H9 (cell line): ENCODE measurements at regions not wholly inside any gene's neighbourhood (a gene's known extent, or its start where the extent isn't known, plus 50 kb on each side); places are given as distances from the start of the nearest gene placed in this dataset.

Experiments
- DNase-seq: peaks from one replicate; pipeline ENCODE4 v3.0.0-alpha.2; 2017
- H2AFZ ChIP-seq: one replicate; pipeline ENCODE4 v1.6.1; 2013; ENCODE audit warnings: mild to moderate bottlenecking, low read length, control low read depth, moderate library complexity
- H2AK5ac ChIP-seq: 2 replicates; pipeline ENCODE4 v1.6.1; 2013; ENCODE audit warnings: low read length, control low read depth, mixed read lengths; ENCODE audit not compliant: insufficient read length
- H2BK120ac ChIP-seq: one replicate; pipeline ENCODE4 v1.6.1; 2013; ENCODE audit warnings: low read depth, mild to moderate bottlenecking, low read length, control low read depth, inconsistent platforms; ENCODE audit not compliant: poor library complexity, severe bottlenecking
- H2BK12ac ChIP-seq: 2 replicates; pipeline ENCODE4 v1.6.1; 2013; ENCODE audit warnings: low read length, control low read depth, mixed read lengths, low read depth; ENCODE audit not compliant: insufficient read length
- H2BK15ac ChIP-seq: 2 replicates; pipeline ENCODE4 v1.6.1; 2013; ENCODE audit warnings: low read depth, low read length, control low read depth
- H2BK20ac ChIP-seq: one replicate; pipeline ENCODE4 v1.6.1; 2013; ENCODE audit warnings: low read depth, mild to moderate bottlenecking, low read length, control low read depth, inconsistent platforms; ENCODE audit not compliant: poor library complexity, severe bottlenecking
- H2BK5ac ChIP-seq: 2 replicates; pipeline ENCODE4 v1.6.1; 2013; ENCODE audit warnings: low read length, control low read depth, mixed read lengths; ENCODE audit not compliant: insufficient read length
- H3K14ac ChIP-seq: 2 replicates; pipeline ENCODE4 v1.6.1; 2013; ENCODE audit warnings: low read length, control low read depth; ENCODE audit not compliant: insufficient read depth
- H3K18ac ChIP-seq: 2 replicates; pipeline ENCODE4 v1.6.1; 2013; ENCODE audit warnings: low read depth, mild to moderate bottlenecking, mixed read lengths, low read length, control low read depth; ENCODE audit not compliant: insufficient read length
- H3K23ac ChIP-seq: 2 replicates; pipeline ENCODE4 v1.6.1; 2013; ENCODE audit warnings: low read length, control low read depth, mixed read lengths, low read depth; ENCODE audit not compliant: insufficient read length
- H3K23me2 ChIP-seq: 2 replicates; pipeline ENCODE4 v1.6.1; 2013; ENCODE audit warnings: low read depth, mild to moderate bottlenecking, mixed read lengths, low read length, control low read depth; ENCODE audit not compliant: insufficient read length, poor library complexity, severe bottlenecking
- H3K27ac ChIP-seq: 2 replicates; pipeline ENCODE4 v1.5.1; 2013; ENCODE audit warnings: low read length, control low read depth, mixed read lengths, low read depth; ENCODE audit not compliant: insufficient read length
- H3K27me3 ChIP-seq: 2 replicates; pipeline ENCODE4 v1.6.1; 2013; ENCODE audit warnings: low read length, control low read depth, inconsistent platforms; ENCODE audit not compliant: insufficient read depth
- H3K4ac ChIP-seq: 2 replicates; pipeline ENCODE4 v1.6.1; 2013; ENCODE audit warnings: low read depth, mild to moderate bottlenecking, control low read depth, inconsistent platforms, low read length, moderate library complexity
- H3K4me1 ChIP-seq: 2 replicates; pipeline ENCODE4 v1.6.1; 2013; ENCODE audit warnings: low read length, control low read depth, inconsistent platforms; ENCODE audit not compliant: insufficient read depth
- H3K4me2 ChIP-seq: 2 replicates; pipeline ENCODE4 v1.6.1; 2013; ENCODE audit warnings: low read length, control low read depth, mixed read lengths; ENCODE audit not compliant: insufficient read length, insufficient read depth
- H3K56ac ChIP-seq: 2 replicates; pipeline ENCODE4 v1.6.1; 2013; ENCODE audit warnings: low read depth, mild to moderate bottlenecking, mixed read lengths, low read length, control low read depth; ENCODE audit not compliant: insufficient read length
- H3K79me1 ChIP-seq: 2 replicates; pipeline ENCODE4 v1.6.1; 2013; ENCODE audit warnings: low read depth, mild to moderate bottlenecking, moderate library complexity, low read length, control low read depth, inconsistent platforms; ENCODE audit not compliant: insufficient read depth, poor library complexity, severe bottlenecking
- H3K79me2 ChIP-seq: 2 replicates; pipeline ENCODE4 v1.6.1; 2013; ENCODE audit warnings: low read length, control low read depth, inconsistent platforms; ENCODE audit not compliant: insufficient read depth
- H3K9ac ChIP-seq: 2 replicates; pipeline ENCODE4 v1.6.1; 2013; ENCODE audit warnings: low read length, control low read depth, mixed read lengths; ENCODE audit not compliant: insufficient read length; ENCODE audit errors: extremely low read depth
- H3K9me3 ChIP-seq: one replicate; pipeline ENCODE4 v1.6.1; 2013; ENCODE audit warnings: low read depth, low read length, inconsistent platforms; ENCODE audit not compliant: control insufficient read depth
- H3T11ph ChIP-seq: one replicate; pipeline ENCODE4 v1.6.1; 2013; ENCODE audit warnings: mild to moderate bottlenecking, low read length, control low read depth, inconsistent platforms
- H4K20me1 ChIP-seq: one replicate; pipeline ENCODE4 v1.6.1; 2013; ENCODE audit not compliant: control insufficient read depth, insufficient read length, insufficient read depth
- H4K5ac ChIP-seq: 2 replicates; pipeline ENCODE4 v1.6.1; 2013; ENCODE audit warnings: low read depth, mild to moderate bottlenecking, mixed read lengths, low read length, control low read depth; ENCODE audit not compliant: insufficient read length
- H4K8ac ChIP-seq: replicated peaks from 2 replicates; pipeline ENCODE4 v1.6.1; 2013; ENCODE audit warnings: low read length, control low read depth, mixed read lengths, low read depth; ENCODE audit not compliant: insufficient read length
- H4K91ac ChIP-seq: 2 replicates; pipeline ENCODE4 v1.6.1; 2013; ENCODE audit warnings: low read depth, mild to moderate bottlenecking, moderate library complexity, mixed read lengths, low read length, control low read depth; ENCODE audit not compliant: insufficient read length
- H3K27ac Mint-ChIP-seq, 3 experiments: 2 replicates in 2 of 3; 3 replicates in 1 of 3; pipeline ENCODE4 v1.8.0; 2020 to 2021; ENCODE audit warnings: mixed read lengths in 3 of 3, mild to moderate bottlenecking in 1 of 3, moderate library complexity in 1 of 3
- H3K27me3 Mint-ChIP-seq: 2 replicates; pipeline ENCODE4 v1.8.0; 2021; ENCODE audit warnings: low read depth, mild to moderate bottlenecking, moderate library complexity, mixed read lengths
- H3K36me3 Mint-ChIP-seq, 3 experiments: 2 replicates in 2 of 3; 3 replicates in 1 of 3; pipeline ENCODE4 v1.8.0; 2020 to 2021; ENCODE audit warnings: low read depth in 3 of 3, mixed read lengths in 3 of 3; ENCODE audit not compliant: insufficient read depth in 1 of 3
- H3K4me1 Mint-ChIP-seq, 2 experiments: 2 replicates each; pipeline ENCODE4 v1.8.0; 2020; ENCODE audit warnings: mixed read lengths in 2 of 2
- H3K4me3 Mint-ChIP-seq, 2 experiments: 2 replicates in 1 of 2; 3 replicates in 1 of 2; pipeline ENCODE4 v1.8.0; 2020 to 2021; ENCODE audit warnings: mild to moderate bottlenecking in 2 of 2, mixed read lengths in 2 of 2, moderate library complexity in 1 of 2
- H3K9me3 Mint-ChIP-seq, 2 experiments: 2 replicates in 1 of 2; 3 replicates in 1 of 2; pipeline ENCODE4 v1.8.0; 2020; ENCODE audit warnings: mild to moderate bottlenecking in 2 of 2, mixed read lengths in 2 of 2, moderate library complexity in 1 of 2
- CTCF ChIP-seq: fragments of 200-600 bp; sonication (generic); conservative IDR thresholded peaks from 3 replicates; pipeline ENCODE4 v1.8.0; 2021; ENCODE audit warnings: antibody characterized with exemption, mild to moderate bottlenecking
- WGBS: extraction: QIAGEN DNeasy Blood & Tissue Kit; methylation state at CpG from one replicate; pipeline ENCODE4 v1.1.7; 2013; ENCODE audit warnings: missing lambda C conversion rate, low lambda C conversion rate, mixed read lengths; ENCODE audit not compliant: insufficient read length; ENCODE audit errors: extremely low coverage; 5-methylcytosine and 5-hydroxymethylcytosine counted together

GRCh38 chr12:5247144-5247543, 184.8 kb upstream of the NTF3 start:
- TF ChIP-seq CTCF, result no peak
- Histone ChIP-seq H4K20me1 (no peaks in the 10 kb centered on the region), H3K4ac (no peak overlapping the region), H4K91ac (no peak overlapping the region), H2AFZ (no peak overlapping the region), H3K56ac (no peak overlapping the region), H3K9me3 (no peaks in the 10 kb centered on the region), H3K23me2 (no peaks in the 10 kb centered on the region), H3K79me1 (no peaks in the 10 kb centered on the region), H2BK120ac (no peak overlapping the region), H2BK12ac (peak overlapping the region; percentile 55), H3K27me3 (no peaks in the 10 kb centered on the region), H3K27ac (no peak overlapping the region), H4K8ac (no peak overlapping the region), H3K4me2 (no peak overlapping the region), H2BK15ac (no peak overlapping the region), H3K9ac (no peak overlapping the region), H3T11ph (no peak overlapping the region), H2BK20ac (no peak overlapping the region), H2BK5ac (no peak overlapping the region), H3K18ac (no peak overlapping the region), H3K14ac (no peak overlapping the region), H3K79me2 (no peaks in the 10 kb centered on the region), H2AK5ac (no peak overlapping the region), H3K4me1 (peaks cover 16% of the 10 kb centered on the region), H3K23ac (no peak overlapping the region), H4K5ac (no peak overlapping the region)
- WGBS, result no CpG with 5 or more reads among the region's 3 CpGs
- H3K36me3 Mint-ChIP-seq, result peaks cover 0 to 3% (median 2%) of the 10 kb centered on the region in 3 experiments; a peak in 2 of 7 replicates
- H3K27me3 Mint-ChIP-seq, result peaks cover 29% of the 10 kb centered on the region
- no peak overlapping the region for H3K27ac Mint-ChIP-seq
- H3K4me1 Mint-ChIP-seq, result peaks cover 49 to 57% of the 10 kb centered on the region in 2 experiments
- DNase-seq, result no peak
- H3K4me3 Mint-ChIP-seq, result no peak overlapping the region
- peaks cover 0 to 4% of the 10 kb centered on the region in 2 experiments; a peak in 1 of 5 replicates for H3K9me3 Mint-ChIP-seq
